OCI-LY1 (cell line): ENCODE measurements at regions not wholly inside any gene's neighbourhood (a gene's known extent, or its start where the extent isn't known, plus 50 kb on each side); places are given as distances from the start of the nearest gene placed in this dataset.

ENCODE experiments used
- CTCF ChIP-seq: fragments of 200-600 bp; sonication (generic), shearing (Covaris generic); IDR thresholded peaks from 2 replicates; pipeline ENCODE4 v1.5.1; 2017; ENCODE audit warnings: mild to moderate bottlenecking, antibody characterized with exemption, low read length, moderate library complexity, mixed read lengths
- EZH2 ChIP-seq: fragments of 200-600 bp; sonication (generic), shearing (Covaris generic); IDR thresholded peaks from 2 replicates; pipeline ENCODE4 v1.8.0; 2017; ENCODE audit warnings: borderline replicate concordance, mixed run types, mild to moderate bottlenecking, antibody characterized with exemption, low read length, moderate library complexity, mixed read lengths

GRCh38 chr9:78525986-78526560 lies 229.1 kb downstream of the PSAT1 start:
- TF ChIP-seq EZH2 (no peak), CTCF (no peak)
